A549 (cell line): ENCODE measurements at regions not wholly inside any gene's neighbourhood (a gene's known extent, or its start where the extent isn't known, plus 50 kb on each side); places are given as distances from the start of the nearest gene placed in this dataset.

ENCODE experiments used
- TF ChIP-seq, protein P1 (sequence below): fragments of 200-600 bp; sonication (generic); IDR thresholded peaks from 2 replicates; pipeline ENCODE4 v1.6.1; 2016; ENCODE audit warnings: antibody characterized with exemption, mild to moderate bottlenecking, moderate library complexity
- TF ChIP-seq, protein P2 (sequence below): fragments of >200 bp; sonication (Bioruptor Twin); formaldehyde crosslinking; IDR thresholded peaks from 3 replicates; pipeline ENCODE4 v1.5.1; 2016

DNA sequence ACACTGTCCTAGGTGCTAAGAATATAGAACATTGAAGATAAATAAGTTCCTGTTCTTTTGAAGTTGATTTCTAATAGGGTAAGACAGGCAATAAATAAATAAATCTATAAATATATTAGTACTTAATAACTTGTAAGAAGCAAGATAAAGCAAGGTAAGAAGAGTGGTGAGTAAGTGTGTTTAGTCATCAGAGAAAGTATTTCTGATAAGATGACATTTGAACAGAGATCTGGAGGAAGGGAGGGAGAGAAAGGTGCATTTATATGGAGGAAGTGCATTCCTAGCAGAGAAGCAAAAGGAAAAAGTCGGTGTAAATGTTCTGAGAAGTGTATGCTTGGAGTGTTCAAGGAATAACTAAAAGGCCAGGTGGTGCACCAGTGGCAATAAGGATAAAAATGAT, 184.4 kb upstream of the GRIP1 start:
- TF ChIP-seq, protein P1, sequence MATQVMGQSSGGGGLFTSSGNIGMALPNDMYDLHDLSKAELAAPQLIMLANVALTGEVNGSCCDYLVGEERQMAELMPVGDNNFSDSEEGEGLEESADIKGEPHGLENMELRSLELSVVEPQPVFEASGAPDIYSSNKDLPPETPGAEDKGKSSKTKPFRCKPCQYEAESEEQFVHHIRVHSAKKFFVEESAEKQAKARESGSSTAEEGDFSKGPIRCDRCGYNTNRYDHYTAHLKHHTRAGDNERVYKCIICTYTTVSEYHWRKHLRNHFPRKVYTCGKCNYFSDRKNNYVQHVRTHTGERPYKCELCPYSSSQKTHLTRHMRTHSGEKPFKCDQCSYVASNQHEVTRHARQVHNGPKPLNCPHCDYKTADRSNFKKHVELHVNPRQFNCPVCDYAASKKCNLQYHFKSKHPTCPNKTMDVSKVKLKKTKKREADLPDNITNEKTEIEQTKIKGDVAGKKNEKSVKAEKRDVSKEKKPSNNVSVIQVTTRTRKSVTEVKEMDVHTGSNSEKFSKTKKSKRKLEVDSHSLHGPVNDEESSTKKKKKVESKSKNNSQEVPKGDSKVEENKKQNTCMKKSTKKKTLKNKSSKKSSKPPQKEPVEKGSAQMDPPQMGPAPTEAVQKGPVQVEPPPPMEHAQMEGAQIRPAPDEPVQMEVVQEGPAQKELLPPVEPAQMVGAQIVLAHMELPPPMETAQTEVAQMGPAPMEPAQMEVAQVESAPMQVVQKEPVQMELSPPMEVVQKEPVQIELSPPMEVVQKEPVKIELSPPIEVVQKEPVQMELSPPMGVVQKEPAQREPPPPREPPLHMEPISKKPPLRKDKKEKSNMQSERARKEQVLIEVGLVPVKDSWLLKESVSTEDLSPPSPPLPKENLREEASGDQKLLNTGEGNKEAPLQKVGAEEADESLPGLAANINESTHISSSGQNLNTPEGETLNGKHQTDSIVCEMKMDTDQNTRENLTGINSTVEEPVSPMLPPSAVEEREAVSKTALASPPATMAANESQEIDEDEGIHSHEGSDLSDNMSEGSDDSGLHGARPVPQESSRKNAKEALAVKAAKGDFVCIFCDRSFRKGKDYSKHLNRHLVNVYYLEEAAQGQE = no peak
- TF ChIP-seq, protein P2, sequence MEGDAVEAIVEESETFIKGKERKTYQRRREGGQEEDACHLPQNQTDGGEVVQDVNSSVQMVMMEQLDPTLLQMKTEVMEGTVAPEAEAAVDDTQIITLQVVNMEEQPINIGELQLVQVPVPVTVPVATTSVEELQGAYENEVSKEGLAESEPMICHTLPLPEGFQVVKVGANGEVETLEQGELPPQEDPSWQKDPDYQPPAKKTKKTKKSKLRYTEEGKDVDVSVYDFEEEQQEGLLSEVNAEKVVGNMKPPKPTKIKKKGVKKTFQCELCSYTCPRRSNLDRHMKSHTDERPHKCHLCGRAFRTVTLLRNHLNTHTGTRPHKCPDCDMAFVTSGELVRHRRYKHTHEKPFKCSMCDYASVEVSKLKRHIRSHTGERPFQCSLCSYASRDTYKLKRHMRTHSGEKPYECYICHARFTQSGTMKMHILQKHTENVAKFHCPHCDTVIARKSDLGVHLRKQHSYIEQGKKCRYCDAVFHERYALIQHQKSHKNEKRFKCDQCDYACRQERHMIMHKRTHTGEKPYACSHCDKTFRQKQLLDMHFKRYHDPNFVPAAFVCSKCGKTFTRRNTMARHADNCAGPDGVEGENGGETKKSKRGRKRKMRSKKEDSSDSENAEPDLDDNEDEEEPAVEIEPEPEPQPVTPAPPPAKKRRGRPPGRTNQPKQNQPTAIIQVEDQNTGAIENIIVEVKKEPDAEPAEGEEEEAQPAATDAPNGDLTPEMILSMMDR = no peak
